ENCODE measurements at regions not wholly inside any gene's neighbourhood (a gene's known extent, or its start where the extent isn't known, plus 50 kb on each side); places are given as distances from the start of the nearest gene placed in this dataset.

GRCh38 chr22:48057116-48057835 lies 1294.8 kb downstream of the TBC1D22A start:
- H3K4me1 ChIP-seq, result no peaks in the 10 kb centered on the region
- no peak overlapping the region for H3K4me3 ChIP-seq
- no peak for DNase-seq (ENCODE audit: low spot score)
- H3K36me3 ChIP-seq, result no peaks in the 10 kb centered on the region
- no peaks in the 10 kb centered on the region for H3K9me3 ChIP-seq
- H3K27me3 ChIP-seq, result no peaks in the 10 kb centered on the region
- TF ChIP-seq, protein P1, sequence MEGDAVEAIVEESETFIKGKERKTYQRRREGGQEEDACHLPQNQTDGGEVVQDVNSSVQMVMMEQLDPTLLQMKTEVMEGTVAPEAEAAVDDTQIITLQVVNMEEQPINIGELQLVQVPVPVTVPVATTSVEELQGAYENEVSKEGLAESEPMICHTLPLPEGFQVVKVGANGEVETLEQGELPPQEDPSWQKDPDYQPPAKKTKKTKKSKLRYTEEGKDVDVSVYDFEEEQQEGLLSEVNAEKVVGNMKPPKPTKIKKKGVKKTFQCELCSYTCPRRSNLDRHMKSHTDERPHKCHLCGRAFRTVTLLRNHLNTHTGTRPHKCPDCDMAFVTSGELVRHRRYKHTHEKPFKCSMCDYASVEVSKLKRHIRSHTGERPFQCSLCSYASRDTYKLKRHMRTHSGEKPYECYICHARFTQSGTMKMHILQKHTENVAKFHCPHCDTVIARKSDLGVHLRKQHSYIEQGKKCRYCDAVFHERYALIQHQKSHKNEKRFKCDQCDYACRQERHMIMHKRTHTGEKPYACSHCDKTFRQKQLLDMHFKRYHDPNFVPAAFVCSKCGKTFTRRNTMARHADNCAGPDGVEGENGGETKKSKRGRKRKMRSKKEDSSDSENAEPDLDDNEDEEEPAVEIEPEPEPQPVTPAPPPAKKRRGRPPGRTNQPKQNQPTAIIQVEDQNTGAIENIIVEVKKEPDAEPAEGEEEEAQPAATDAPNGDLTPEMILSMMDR (IDR thresholded peaks at IDR 0.05), result no peak
- H3K27ac ChIP-seq, result no peak overlapping the region

GRCh38 chr22:48055827-48056226 lies 1293.4 kb downstream of the TBC1D22A start:
- H3K4me3 ChIP-seq, result no peak overlapping the region
- H3K4me1 ChIP-seq, result no peaks in the 10 kb centered on the region
- no peaks in the 10 kb centered on the region for H3K9me3 ChIP-seq
- no peaks in the 10 kb centered on the region for H3K27me3 ChIP-seq
- no peak overlapping the region for H3K27ac ChIP-seq
- no peaks in the 10 kb centered on the region for H3K36me3 ChIP-seq
- no peak for DNase-seq (ENCODE audit: low spot score)
- TF ChIP-seq, protein P1 (IDR thresholded peaks at IDR 0.05), result no peak

GRCh38 chr22:48055185-48055584 lies 1292.7 kb downstream of the TBC1D22A start:
- no peak for DNase-seq (ENCODE audit: low spot score)
- TF ChIP-seq, protein P1 (IDR thresholded peaks at IDR 0.05), result no peak
- Histone ChIP-seq H3K36me3 (no peaks in the 10 kb centered on the region), H3K4me1 (no peaks in the 10 kb centered on the region), H3K27ac (no peak overlapping the region), H3K27me3 (no peaks in the 10 kb centered on the region), H3K9me3 (no peaks in the 10 kb centered on the region), H3K4me3 (no peak overlapping the region)

- Histone ChIP-seq H3K4me3 (no peak overlapping the region), H3K4me1 (no peaks in the 10 kb centered on the region), H3K27me3 (no peaks in the 10 kb centered on the region), H3K9me3 (no peaks in the 10 kb centered on the region), H3K27ac (no peak overlapping the region), H3K36me3 (no peaks in the 10 kb centered on the region)
- TF ChIP-seq, protein P1 (IDR thresholded peaks at IDR 0.05), result no peak
- DNase-seq (ENCODE audit: low spot score), result no peak
These were observed 1292.1 kb downstream of the TBC1D22A start for GRCh38 chr22:48054596-48054995.

DNA sequence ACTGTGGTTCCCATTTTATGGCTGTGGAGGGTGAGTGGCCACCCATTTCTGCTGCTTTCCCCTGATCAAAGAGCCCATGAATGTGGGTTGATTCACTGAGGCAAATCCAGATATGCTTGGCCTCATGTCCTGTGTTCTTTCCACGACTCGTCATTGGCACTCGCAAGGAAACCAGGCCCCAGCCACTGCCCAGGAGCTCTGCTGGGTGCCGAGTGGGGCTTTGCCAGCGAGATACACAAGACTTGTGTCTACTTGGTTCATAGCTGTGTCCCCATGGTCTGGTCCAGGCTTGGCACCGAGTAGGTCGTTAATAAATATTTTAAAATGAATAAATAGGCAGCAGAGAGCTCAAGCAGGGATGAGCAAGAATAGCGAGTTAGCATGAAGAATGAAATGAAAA lies 1291.5 kb downstream of the TBC1D22A start:
- no peaks in the 10 kb centered on the region for H3K4me1 ChIP-seq
- H3K36me3 ChIP-seq, result no peaks in the 10 kb centered on the region
- TF ChIP-seq, protein P1 (IDR thresholded peaks at IDR 0.05), result no peak
- no peaks in the 10 kb centered on the region for H3K9me3 ChIP-seq
- no peak overlapping the region for H3K27ac ChIP-seq
- no peak for DNase-seq (ENCODE audit: low spot score)
- H3K4me3 ChIP-seq, result no peak overlapping the region
- no peaks in the 10 kb centered on the region for H3K27me3 ChIP-seq

DNA sequence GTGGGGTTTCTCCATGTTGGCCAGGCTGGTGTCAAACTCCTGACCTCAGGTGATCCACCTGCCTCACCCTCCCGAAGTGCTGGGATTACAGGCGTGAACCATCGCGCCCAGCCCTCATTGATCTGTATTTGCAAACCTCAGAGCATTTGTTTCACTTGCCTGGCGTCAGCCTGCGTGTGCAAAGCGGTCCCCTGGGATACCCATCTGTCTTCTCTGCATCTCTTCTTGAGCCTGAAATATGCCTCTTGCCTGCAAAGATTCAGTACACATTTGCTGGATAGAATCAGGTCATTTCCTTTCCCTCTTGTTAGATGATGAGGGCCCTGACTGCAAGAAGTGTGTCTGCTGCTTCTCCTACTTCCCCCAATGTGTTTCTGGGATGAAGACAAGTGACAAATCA lies 1291.0 kb downstream of the TBC1D22A start:
- Histone ChIP-seq H3K36me3 (no peaks in the 10 kb centered on the region), H3K4me1 (no peaks in the 10 kb centered on the region), H3K27ac (no peak overlapping the region), H3K4me3 (no peak overlapping the region), H3K27me3 (no peaks in the 10 kb centered on the region), H3K9me3 (no peaks in the 10 kb centered on the region)
- TF ChIP-seq, protein P1 (IDR thresholded peaks at IDR 0.05), result no peak
- DNase-seq (ENCODE audit: low spot score), result no peak

Data from right atrium auricular region (tissue), 2 donors.